Tibial artery (tissue), 4 donors: ENCODE measurements at regions not wholly inside any gene's neighbourhood (a gene's known extent, or its start where the extent isn't known, plus 50 kb on each side); places are given as distances from the start of the nearest gene placed in this dataset.
A peak's percentile ranks its signal among the peaks of the same experiment; 100 is the strongest.

ENCODE experiments used
- DNase-seq, 2 donors: peaks; one replicate each; pipeline ENCODE4 v3.0.0-alpha.2; 2019
- H3K27ac ChIP-seq, 2 donors: fragments of 200-600 bp; sonication (generic) in 1 of 2; 1 replicate in 1 of 2; 2 replicates in 1 of 2; pipeline ENCODE4 v1.5.1; 2018 to 2019; ENCODE audit warnings: mild to moderate bottlenecking in 1 of 2
- H3K27me3 ChIP-seq, 2 donors: fragments of 200-600 bp; sonication (generic) in 1 of 2; one replicate each; pipeline versions ENCODE4 v1.5.1 to v1.6.0; 2016 to 2019
- H3K36me3 ChIP-seq, 3 donors: fragments of 200-600 bp; sonication (generic) in 2 of 3; one replicate each; pipeline ENCODE4 v1.5.1; 2016 to 2019; ENCODE audit warnings: mild to moderate bottlenecking in 2 of 3
- H3K4me1 ChIP-seq, 4 donors: fragments of 200-600 bp; sonication (generic) in 2 of 4; 1 replicate in 3 of 4; 2 replicates in 1 of 4; pipeline ENCODE4 v1.5.1; 2016 to 2019
- H3K4me3 ChIP-seq, 2 donors: fragments of 200-600 bp; sonication (generic) in 1 of 2; 1 replicate in 1 of 2; 2 replicates in 1 of 2; pipeline ENCODE4 v1.5.1; 2018 to 2019; ENCODE audit warnings: mild to moderate bottlenecking in 2 of 2
- H3K9me3 ChIP-seq, 3 donors: fragments of 200-600 bp; sonication (generic) in 1 of 3; one replicate each; pipeline ENCODE4 v1.5.1; 2016 to 2019
- CTCF ChIP-seq, 2 experiments: fragments of 200-600 bp in 1 of 2; fragments of 450-650 bp in 1 of 2; IDR thresholded peaks; one replicate each; pipeline ENCODE4 v1.5.1; 2017 to 2019; ENCODE audit warnings: antibody characterized with exemption in 2 of 2, mild to moderate bottlenecking in 1 of 2, moderate library complexity in 1 of 2
- intact Hi-C: fragments of 100-400 bp; cut with DNase I; formaldehyde crosslinking; loops from one replicate; pipeline ENCODE4 v1.15.0; 2023; ENCODE audit warnings: low total_unique reads

GRCh38 chr10:31118556-31118955 is 86.9 kb upstream of the ZNF438 start:
- Histone ChIP-seq H3K27me3 (no peaks in the 10 kb centered on the region), H3K9me3 (no peaks in the 10 kb centered on the region), H3K4me1 (peaks cover 0 to 36% (median 6%) of the 10 kb centered on the region in 4 donors), H3K4me3 (no peak overlapping the region), H3K27ac (peak overlapping the region in 1 of 2 donors; percentile 68), H3K36me3 (no peaks in the 10 kb centered on the region)
- DNase-seq = no peak
- intact Hi-C loops = no loop called here
- TF ChIP-seq CTCF (IDR thresholded peaks at IDR 0.05) = no peak

GRCh38 chr10:31120392-31120791 is 88.7 kb upstream of the ZNF438 start:
- Histone ChIP-seq H3K27ac (peak overlapping the region; percentile 65 to 68), H3K36me3 (no peaks in the 10 kb centered on the region), H3K9me3 (no peaks in the 10 kb centered on the region), H3K27me3 (no peaks in the 10 kb centered on the region), H3K4me1 (peaks cover 0 to 36% (median 6%) of the 10 kb centered on the region in 4 donors), H3K4me3 (no peak overlapping the region)
- no peak for TF ChIP-seq CTCF (IDR thresholded peaks at IDR 0.05)
- DNase-seq = no peak
- intact Hi-C loops = loop anchor here (10.0 kb wide), 1 partner anchor 46 kb away; no protein-coding TSS in a partner anchor

- TF ChIP-seq CTCF (IDR thresholded peaks at IDR 0.05) = no peak
- Histone ChIP-seq H3K36me3 (no peaks in the 10 kb centered on the region), H3K9me3 (no peaks in the 10 kb centered on the region), H3K4me3 (no peak overlapping the region), H3K27me3 (no peaks in the 10 kb centered on the region), H3K4me1 (peaks cover 0 to 36% (median 6%) of the 10 kb centered on the region in 4 donors), H3K27ac (peak overlapping the region; percentile 65 to 68)
- intact Hi-C loops = loop anchor here (10.0 kb wide), 1 partner anchor 46 kb away; no protein-coding TSS in a partner anchor
- no peak for DNase-seq
These were observed 89.5 kb upstream of the ZNF438 start for GRCh38 chr10:31120961-31121685.

DNA sequence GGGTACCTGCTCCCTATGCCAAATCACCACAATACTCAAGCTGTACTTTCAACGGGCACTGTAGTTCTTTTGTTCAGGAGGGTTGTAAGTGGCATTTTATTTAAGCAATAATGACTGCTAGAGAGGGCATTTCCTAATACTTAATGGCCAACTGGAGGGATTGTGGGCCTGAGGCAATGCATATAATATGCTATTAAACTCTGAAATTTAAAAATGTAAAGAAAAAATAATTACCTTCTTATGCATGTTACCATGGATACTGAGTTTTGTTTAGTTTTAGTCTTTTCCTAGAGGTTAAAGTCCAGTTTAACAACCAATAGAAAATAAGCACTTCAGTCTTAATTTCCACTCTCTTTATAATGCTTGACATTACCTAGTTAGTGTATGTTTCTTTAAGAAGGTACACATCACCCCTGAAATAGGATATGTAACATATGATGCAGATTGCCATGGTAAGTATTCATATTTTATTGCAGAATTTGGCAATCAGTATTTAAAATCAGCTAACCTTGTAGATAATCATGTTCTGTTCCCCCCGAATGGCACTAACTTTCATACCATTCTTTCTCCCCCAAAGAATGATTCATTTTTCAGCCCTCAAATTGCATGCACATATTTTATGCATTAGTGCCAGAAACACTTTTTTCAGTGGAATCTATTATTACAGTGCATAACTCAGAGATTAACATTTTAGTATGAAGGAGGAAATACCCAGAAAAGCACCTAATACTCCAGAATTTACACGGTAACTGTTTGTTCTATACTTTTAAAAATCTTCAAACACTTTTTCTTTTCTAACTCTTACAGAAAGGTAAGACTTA is 90.3 kb upstream of the ZNF438 start:
- H3K9me3 ChIP-seq = no peaks in the 10 kb centered on the region
- no peaks in the 10 kb centered on the region for H3K27me3 ChIP-seq
- TF ChIP-seq CTCF (IDR thresholded peaks at IDR 0.05) = no peak
- no peak overlapping the region for H3K4me3 ChIP-seq
- DNase-seq = no peak
- intact Hi-C loops = loop anchor here (10.0 kb wide), 1 partner anchor 47 kb away; no protein-coding TSS in a partner anchor
- no peaks in the 10 kb centered on the region for H3K36me3 ChIP-seq
- H3K4me1 ChIP-seq = peaks cover 0 to 36% (median 6%) of the 10 kb centered on the region in 4 donors
- peak overlapping the region; percentile 65 to 68 for H3K27ac ChIP-seq

GRCh38 chr10:31123946-31124345 is 92.3 kb upstream of the ZNF438 start:
- no peak for TF ChIP-seq CTCF (IDR thresholded peaks at IDR 0.05)
- no peak for DNase-seq
- H3K4me1 ChIP-seq = peaks cover 0 to 38% (median 9%) of the 10 kb centered on the region in 4 donors
- H3K27me3 ChIP-seq = no peaks in the 10 kb centered on the region
- H3K27ac ChIP-seq = no peak overlapping the region
- intact Hi-C loops = loop anchor here (10.0 kb wide), 1 partner anchor 49 kb away; no protein-coding TSS in a partner anchor
- no peak overlapping the region for H3K4me3 ChIP-seq
- H3K9me3 ChIP-seq = no peaks in the 10 kb centered on the region
- H3K36me3 ChIP-seq = no peaks in the 10 kb centered on the region
